Endothelial cell of umbilical vein (primary cell): ENCODE measurements at regions not wholly inside any gene's neighbourhood (a gene's known extent, or its start where the extent isn't known, plus 50 kb on each side); places are given as distances from the start of the nearest gene placed in this dataset.

Experiments
- BruUV-seq: library from RNA; stranded (reverse); fragments of 400-500 nt; replicated peaks from 2 replicates; lab custom pipeline; 2021; lab: Mats Ljungman, UMichigan
- CTCF ChIA-PET: fragments of 300-600, 350-600 bp; sonication (Branson Sonifier 250); formaldehyde crosslinking; loops from one replicate; lab custom pipeline; 2021; ENCODE audit warnings: antibody characterized with exemption, inconsistent platforms; lab: Charles Lee
- POLR2A ChIA-PET: fragments of 300-600, 350-600 bp; sonication (Branson Sonifier 250); formaldehyde crosslinking; loops from one replicate; lab custom pipeline; 2021; ENCODE audit warnings: antibody characterized with exemption, inconsistent platforms; lab: Charles Lee
- DNase-seq: peaks from one replicate; pipeline ENCODE4 v3.0.0-alpha.2; 2011; ENCODE audit warnings: low read depth, low spot score
- FAIRE-seq: peaks from 2 replicates; lab custom pipeline; 2011; peaks lifted over from hg19 to GRCh38; lab: Jason Lieb, UNC
- H2AFZ ChIP-seq: 2 replicates; pipeline ENCODE4 v1.6.0; 2012; ENCODE audit warnings: low read depth, low read length, control low read depth, inconsistent platforms
- H3K27ac ChIP-seq: 2 replicates; pipeline ENCODE4 v1.5.1; 2011; ENCODE audit warnings: low read depth, mild to moderate bottlenecking, control low read depth, low read length, moderate library complexity; ENCODE audit not compliant: insufficient read depth
- H3K27me3 ChIP-seq, 2 experiments: 2 replicates each; pipeline versions ENCODE4 v1.6.0 to v1.6.1; 2011; ENCODE audit warnings: low read length in 2 of 2, mixed read lengths in 1 of 2; ENCODE audit not compliant: control insufficient read depth in 2 of 2, insufficient read depth in 2 of 2
- H3K36me3 ChIP-seq, 2 experiments: 2 replicates in 1 of 2; 3 replicates in 1 of 2; pipeline ENCODE4 v1.5.1; 2011; ENCODE audit warnings: low read length in 2 of 2, mild to moderate bottlenecking in 1 of 2, moderate library complexity in 1 of 2; ENCODE audit not compliant: control insufficient read depth in 2 of 2, insufficient read depth in 2 of 2; ENCODE audit errors: extremely low read depth in 1 of 2
- H3K4me1 ChIP-seq: 3 replicates; pipeline ENCODE4 v1.5.1; 2011; ENCODE audit warnings: mild to moderate bottlenecking, low read length; ENCODE audit not compliant: control insufficient read depth, insufficient read depth; ENCODE audit errors: extremely low read depth
- H3K4me2 ChIP-seq: 2 replicates; pipeline ENCODE4 v1.6.1; 2011; ENCODE audit warnings: low read length, control low read depth, mixed read lengths; ENCODE audit not compliant: insufficient read depth
- H3K4me3 ChIP-seq, 3 experiments: fragments of 200-600 bp in 1 of 3; sonication (generic), shearing (Covaris generic) in 1 of 3; replicated peaks in 1 of 3; 2 replicates each; pipeline ENCODE4 v1.5.1; 2011 to 2016; ENCODE audit warnings: control low read depth in 3 of 3, low read length in 3 of 3, mild to moderate bottlenecking in 2 of 3, inconsistent platforms in 1 of 3, low read depth in 1 of 3, moderate library complexity in 1 of 3; ENCODE audit not compliant: insufficient read depth in 1 of 3
- H3K79me2 ChIP-seq: 2 replicates; pipeline ENCODE4 v1.6.0; 2012; ENCODE audit warnings: low read length, inconsistent platforms; ENCODE audit not compliant: control insufficient read depth, insufficient read depth
- H3K9ac ChIP-seq: replicated peaks from 2 replicates; pipeline ENCODE3; 2011; ENCODE audit warnings: low read length, control low read depth; ENCODE audit not compliant: insufficient read depth; ENCODE audit errors: extremely low read depth
- H3K9me1 ChIP-seq: replicated peaks from 3 replicates; pipeline ENCODE4 v1.6.0; 2011; ENCODE audit warnings: mild to moderate bottlenecking, low read length; ENCODE audit not compliant: control insufficient read depth, insufficient read depth; ENCODE audit errors: extremely low read depth
- H3K9me3 ChIP-seq: replicated peaks from 2 replicates; pipeline ENCODE4 v1.5.1; 2012; ENCODE audit warnings: low read length, inconsistent platforms; ENCODE audit not compliant: control insufficient read depth, insufficient read depth
- H4K20me1 ChIP-seq: replicated peaks from 2 replicates; pipeline ENCODE3; 2011; ENCODE audit warnings: mild to moderate bottlenecking, low read length; ENCODE audit not compliant: control insufficient read depth, insufficient read depth; ENCODE audit errors: extremely low read depth
- EZH2 ChIP-seq: IDR thresholded peaks from 2 replicates; pipeline ENCODE4 v1.6.1; 2012; ENCODE audit warnings: borderline replicate concordance, low read depth, mild to moderate bottlenecking, moderate library complexity, low read length, inconsistent platforms; ENCODE audit not compliant: severe bottlenecking
- FOS ChIP-seq: IDR thresholded peaks from 2 replicates; pipeline ENCODE4 v1.6.1; 2011; ENCODE audit warnings: mild to moderate bottlenecking, low read length, moderate library complexity, borderline replicate concordance; ENCODE audit not compliant: insufficient read depth
- GATA2 ChIP-seq: IDR thresholded peaks from 2 replicates; pipeline ENCODE4 v1.7.0; 2011; ENCODE audit warnings: low read depth, mild to moderate bottlenecking, moderate library complexity, mixed read lengths, low read length; ENCODE audit not compliant: insufficient read length, insufficient read depth
- JUN ChIP-seq: IDR thresholded peaks from 2 replicates; pipeline ENCODE4 v1.6.1; 2011; ENCODE audit warnings: borderline replicate concordance, low read depth; ENCODE audit not compliant: insufficient read length, insufficient read depth
- MYC ChIP-seq: IDR thresholded peaks from one replicate; pipeline ENCODE4 v1.6.1; 2011; ENCODE audit warnings: mild to moderate bottlenecking, low read depth, low read length
- POLR2A ChIP-seq: IDR thresholded peaks from 2 replicates; pipeline ENCODE4 v1.6.1; 2012; ENCODE audit warnings: low read depth, mild to moderate bottlenecking, control low read depth, low read length
- POLR2AphosphoS5 ChIP-seq: IDR thresholded peaks from 2 replicates; pipeline ENCODE4 v1.6.1; 2012; ENCODE audit warnings: low read depth, mild to moderate bottlenecking, control low read depth, low read length, moderate library complexity; ENCODE audit not compliant: insufficient read depth
- dilution Hi-C: fragments of 300-500 bp; cut with MboI; formaldehyde crosslinking; loops from one replicate; pipeline ENCODE4 v1.15.0; 2019; ENCODE audit warnings: low sequenced_read_pairs; ENCODE audit not compliant: extremely low pct_ligation_motif_present
- intact Hi-C: fragments of 100-400 bp; cut with micrococcal nuclease; formaldehyde crosslinking; loops from one replicate; pipeline ENCODE4 v1.10.0; 2022
- TF ChIP-seq, protein P1 (sequence below): IDR thresholded peaks from 2 replicates; pipeline ENCODE4 v1.6.1; 2011; ENCODE audit not compliant: insufficient read depth, insufficient read length

DNA sequence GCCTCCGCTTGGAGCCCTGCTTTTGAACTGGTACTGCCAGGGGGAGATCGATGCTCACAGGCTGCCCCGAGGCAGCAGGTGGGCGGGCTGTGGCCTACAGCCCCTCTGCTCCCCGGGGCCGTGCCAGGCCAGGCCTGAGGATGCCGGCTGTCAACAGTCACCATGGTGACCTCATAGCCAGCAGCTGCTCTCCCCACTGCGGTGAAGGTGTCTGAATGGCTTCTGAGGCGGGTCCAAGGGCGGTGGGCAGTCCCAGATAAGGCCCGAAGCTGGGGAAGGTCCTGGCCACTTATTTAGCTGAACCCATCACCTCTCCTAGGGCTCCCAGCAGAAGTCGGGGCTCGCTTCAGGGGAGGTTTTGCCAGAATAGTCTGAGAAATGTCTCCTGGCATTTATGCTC lies 179.3 kb downstream of the ARHGAP12 start:
- Histone ChIP-seq H3K4me1 (peaks cover 27% of the 10 kb centered on the region), H3K4me2 (no peak overlapping the region), H2AFZ (no peak overlapping the region), H3K79me2 (no peaks in the 10 kb centered on the region), H3K9me3 (no peaks in the 10 kb centered on the region), H4K20me1 (no peaks in the 10 kb centered on the region), H3K27ac (no peak overlapping the region), H3K4me3 (no peak overlapping the region), H3K9ac (no peak overlapping the region), H3K9me1 (no peaks in the 10 kb centered on the region), H3K27me3 (no peaks in the 10 kb centered on the region), H3K36me3 (no peaks in the 10 kb centered on the region)
- dilution Hi-C loops, result no loop called here
- ChIA-PET POLR2A (no interaction called here), CTCF (interaction anchor here (1.4 kb wide), 1 partner anchor 21 kb away, joined by 3 read pairs; no protein-coding TSS in a partner anchor)
- DNase-seq (no peak), FAIRE-seq (no peak)
- TF ChIP-seq EZH2 (no peak), FOS (no peak), GATA2 (no peak), POLR2AphosphoS5 (no peak), POLR2A (no peak), MYC (no peak), JUN (no peak)
- TF ChIP-seq, protein P1, sequence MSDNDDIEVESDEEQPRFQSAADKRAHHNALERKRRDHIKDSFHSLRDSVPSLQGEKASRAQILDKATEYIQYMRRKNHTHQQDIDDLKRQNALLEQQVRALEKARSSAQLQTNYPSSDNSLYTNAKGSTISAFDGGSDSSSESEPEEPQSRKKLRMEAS, result no peak
- intact Hi-C loops, result no loop called here
- BruUV-seq, result no TSS peak
